Activated CD8-positive, alpha-beta T cell treated with anti-CD3 and anti-CD28 coated beads for 36 hours (primary cell): ENCODE measurements at regions not wholly inside any gene's neighbourhood (a gene's known extent, or its start where the extent isn't known, plus 50 kb on each side); places are given as distances from the start of the nearest gene placed in this dataset.

Experiments used
- ATAC-seq: fragments of 200-7000 bp; cut with Tn5 transposase; one replicate; pipeline ENCODE4 v1.10.0; 2021; ENCODE audit warnings: mild to moderate bottlenecking, moderate library complexity
- CTCF ChIA-PET: fragments of 350-600 bp; sonication (Branson Sonifier 250); formaldehyde crosslinking; loops from one replicate; lab custom pipeline; 2021; ENCODE audit warnings: antibody characterized with exemption; lab: Charles Lee
- POLR2A ChIA-PET: fragments of 350-600 bp; sonication (Branson Sonifier 250); formaldehyde crosslinking; loops from one replicate; lab custom pipeline; 2021; ENCODE audit warnings: antibody characterized with exemption; lab: Charles Lee
- DNase-seq: peaks from one replicate; pipeline ENCODE4 v3.0.0-alpha.2; 2020
- H3K27ac Mint-ChIP-seq: one replicate; pipeline ENCODE4 v1.8.0; 2021; ENCODE audit warnings: mild to moderate bottlenecking, mixed read lengths
- H3K27me3 Mint-ChIP-seq: one replicate; pipeline ENCODE4 v1.8.0; 2021; ENCODE audit warnings: mixed read lengths
- H3K36me3 Mint-ChIP-seq: one replicate; pipeline ENCODE4 v1.8.0; 2021; ENCODE audit warnings: low read depth, mixed read lengths
- H3K4me1 Mint-ChIP-seq: one replicate; pipeline ENCODE4 v1.8.0; 2021; ENCODE audit warnings: low read depth, mixed read lengths
- H3K4me3 Mint-ChIP-seq: one replicate; pipeline ENCODE4 v1.8.0; 2021; ENCODE audit warnings: mild to moderate bottlenecking, moderate library complexity, mixed read lengths
- H3K9me3 Mint-ChIP-seq: one replicate; pipeline ENCODE4 v1.8.0; 2021; ENCODE audit warnings: mixed read lengths
- intact Hi-C: fragments of 100-400 bp; cut with micrococcal nuclease; formaldehyde crosslinking; loops from one replicate; pipeline ENCODE4 v1.10.0; 2022
- TF ChIP-seq, protein P1 (sequence below): fragments of 200-600 bp; IDR thresholded peaks from one replicate; pipeline ENCODE4 v1.8.0; 2022; ENCODE audit warnings: antibody characterized with exemption, mild to moderate bottlenecking

- no peak for DNase-seq
- ChIA-PET CTCF (interaction anchor here (5.5 kb wide), 1 partner anchor 9 kb away, joined by 44 read pairs; no protein-coding TSS in a partner anchor), POLR2A (no interaction called here)
- Mint-ChIP-seq H3K27me3 (peaks cover 3% of the 10 kb centered on the region), H3K9me3 (no peaks in the 10 kb centered on the region), H3K36me3 (no peaks in the 10 kb centered on the region), H3K4me1 (no peaks in the 10 kb centered on the region), H3K4me3 (no peak overlapping the region), H3K27ac (no peak overlapping the region)
- TF ChIP-seq, protein P1, sequence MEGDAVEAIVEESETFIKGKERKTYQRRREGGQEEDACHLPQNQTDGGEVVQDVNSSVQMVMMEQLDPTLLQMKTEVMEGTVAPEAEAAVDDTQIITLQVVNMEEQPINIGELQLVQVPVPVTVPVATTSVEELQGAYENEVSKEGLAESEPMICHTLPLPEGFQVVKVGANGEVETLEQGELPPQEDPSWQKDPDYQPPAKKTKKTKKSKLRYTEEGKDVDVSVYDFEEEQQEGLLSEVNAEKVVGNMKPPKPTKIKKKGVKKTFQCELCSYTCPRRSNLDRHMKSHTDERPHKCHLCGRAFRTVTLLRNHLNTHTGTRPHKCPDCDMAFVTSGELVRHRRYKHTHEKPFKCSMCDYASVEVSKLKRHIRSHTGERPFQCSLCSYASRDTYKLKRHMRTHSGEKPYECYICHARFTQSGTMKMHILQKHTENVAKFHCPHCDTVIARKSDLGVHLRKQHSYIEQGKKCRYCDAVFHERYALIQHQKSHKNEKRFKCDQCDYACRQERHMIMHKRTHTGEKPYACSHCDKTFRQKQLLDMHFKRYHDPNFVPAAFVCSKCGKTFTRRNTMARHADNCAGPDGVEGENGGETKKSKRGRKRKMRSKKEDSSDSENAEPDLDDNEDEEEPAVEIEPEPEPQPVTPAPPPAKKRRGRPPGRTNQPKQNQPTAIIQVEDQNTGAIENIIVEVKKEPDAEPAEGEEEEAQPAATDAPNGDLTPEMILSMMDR: no peak
- no peak for ATAC-seq
- intact Hi-C loops: no loop called here
These were observed 210.6 kb upstream of the ADAMTSL1 start for GRCh38 chr9:18263377-18263776.

DNA sequence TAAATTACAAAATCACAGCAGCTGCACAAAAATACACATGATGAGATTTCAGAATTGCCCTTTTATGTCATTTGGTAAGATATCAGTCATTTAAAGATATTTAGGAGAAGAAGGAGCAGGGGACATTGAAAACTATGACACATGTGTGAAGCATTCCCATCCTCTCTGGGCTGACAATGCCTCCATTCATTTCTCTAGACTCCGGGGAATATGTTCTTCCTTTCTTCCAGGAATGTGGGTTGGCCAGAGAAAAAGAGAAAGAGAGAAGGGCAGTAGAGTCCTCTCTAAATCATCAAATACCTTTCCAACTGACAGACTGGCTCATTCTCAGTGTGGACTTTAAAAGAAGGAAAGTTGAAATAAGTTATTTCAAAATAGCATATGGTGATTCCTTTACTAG lies 205.6 kb upstream of the ADAMTSL1 start:
- ATAC-seq: no peak
- ChIA-PET POLR2A (no interaction called here), CTCF (interaction anchor here (5.5 kb wide), 1 partner anchor 14 kb away, joined by 44 read pairs; no protein-coding TSS in a partner anchor)
- Mint-ChIP-seq H3K4me3 (no peak overlapping the region), H3K9me3 (peaks cover 8% of the 10 kb centered on the region), H3K27ac (no peak overlapping the region), H3K27me3 (peaks cover 4% of the 10 kb centered on the region), H3K4me1 (no peaks in the 10 kb centered on the region), H3K36me3 (no peaks in the 10 kb centered on the region)
- TF ChIP-seq, protein P1: no peak
- intact Hi-C loops: no loop called here
- DNase-seq: no peak

DNA sequence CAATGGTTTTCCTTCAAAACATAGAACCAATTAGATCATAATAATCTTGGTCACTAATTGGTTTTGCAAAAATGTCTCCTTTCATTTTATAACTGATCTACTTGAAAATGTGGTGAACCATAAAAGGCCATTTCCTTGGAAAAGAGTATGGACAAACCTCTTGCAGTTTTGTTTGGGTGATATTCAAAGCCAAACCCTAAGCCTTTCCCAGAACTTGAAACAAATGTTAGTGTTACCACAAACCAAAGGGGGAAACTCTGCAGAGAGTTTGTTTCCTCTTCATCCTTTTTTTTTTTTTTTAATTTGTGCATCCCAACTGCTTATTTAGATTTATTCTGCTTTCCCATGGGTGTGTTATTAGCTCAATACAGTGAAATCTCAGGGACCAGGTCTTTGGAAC lies 204.4 kb upstream of the ADAMTSL1 start:
- DNase-seq (no peak), ATAC-seq (no peak)
- Mint-ChIP-seq H3K4me1 (no peaks in the 10 kb centered on the region), H3K27me3 (peaks cover 4% of the 10 kb centered on the region), H3K9me3 (peaks cover 16% of the 10 kb centered on the region), H3K4me3 (no peak overlapping the region), H3K27ac (no peak overlapping the region), H3K36me3 (no peaks in the 10 kb centered on the region)
- ChIA-PET POLR2A (no interaction called here), CTCF (interaction anchor here (0.9 kb wide), 1 partner anchor 15 kb away, joined by 3 read pairs; no protein-coding TSS in a partner anchor)
- intact Hi-C loops: no loop called here
- TF ChIP-seq, protein P1: no peak

DNA sequence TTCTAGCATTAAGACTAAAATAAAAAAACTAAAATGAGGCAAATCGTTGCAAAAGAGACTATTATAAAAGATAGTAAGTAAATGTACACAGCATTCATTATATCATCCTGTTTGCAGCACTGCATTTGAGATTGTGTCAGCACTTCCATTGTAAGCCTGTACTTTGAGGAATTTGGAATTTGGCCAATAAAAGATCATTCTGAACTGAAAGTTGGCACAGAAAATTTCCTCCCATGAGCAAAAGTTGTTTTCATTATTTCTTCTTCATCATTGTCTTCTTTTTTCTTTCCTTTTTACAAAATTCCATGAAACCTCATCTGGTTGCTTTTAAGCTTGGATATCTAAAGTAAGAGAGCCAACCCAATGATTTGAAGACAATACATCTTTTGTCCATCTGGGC lies 199.3 kb upstream of the ADAMTSL1 start:
- TF ChIP-seq, protein P1: no peak
- Mint-ChIP-seq H3K4me3 (no peak overlapping the region), H3K9me3 (peaks cover 31% of the 10 kb centered on the region), H3K27me3 (peaks cover 1% of the 10 kb centered on the region), H3K4me1 (no peaks in the 10 kb centered on the region), H3K36me3 (no peaks in the 10 kb centered on the region), H3K27ac (no peak overlapping the region)
- ATAC-seq (no peak), DNase-seq (no peak)
- CTCF ChIA-PET: no interaction called here
- POLR2A ChIA-PET: no interaction called here
- intact Hi-C loops: no loop called here

DNA sequence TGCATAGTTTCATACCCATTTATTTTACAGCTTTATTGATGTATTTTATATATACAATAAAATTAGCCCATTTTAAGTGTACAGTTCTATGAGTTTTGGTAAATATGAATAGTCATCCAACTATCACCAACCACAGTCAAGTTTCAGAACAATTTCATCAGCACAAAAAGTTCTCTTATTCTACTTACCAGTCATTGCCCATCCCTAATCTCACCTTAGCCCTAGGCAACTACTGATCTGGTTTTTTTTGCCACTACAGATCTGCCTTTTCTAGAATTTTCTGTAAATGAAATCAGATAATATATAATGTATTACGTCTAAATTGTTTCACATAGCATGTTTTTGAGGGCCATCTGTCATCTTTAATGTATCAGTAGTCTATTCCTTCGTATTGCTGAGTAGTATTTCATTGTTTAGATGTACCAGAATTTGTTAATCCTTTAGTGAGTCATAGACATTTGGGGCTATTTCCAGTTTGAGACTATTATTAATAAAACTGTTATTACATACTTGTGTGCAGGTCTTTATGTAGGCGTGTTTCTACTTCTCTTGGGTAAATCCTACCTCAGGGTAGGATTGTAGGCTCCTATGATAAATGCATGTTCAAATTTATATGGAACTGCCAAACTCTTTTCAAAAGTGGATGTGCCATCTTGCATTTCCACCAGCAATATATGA lies 198.5 kb upstream of the ADAMTSL1 start:
- no peaks in the 10 kb centered on the region for H3K4me1 Mint-ChIP-seq
- ATAC-seq (no peak), DNase-seq (no peak)
- TF ChIP-seq, protein P1: no peak
- H3K36me3 Mint-ChIP-seq: no peaks in the 10 kb centered on the region
- no peaks in the 10 kb centered on the region for H3K27me3 Mint-ChIP-seq
- ChIA-PET CTCF (no interaction called here), POLR2A (no interaction called here)
- no peak overlapping the region for H3K4me3 Mint-ChIP-seq
- H3K27ac Mint-ChIP-seq: no peak overlapping the region
- peaks cover 31% of the 10 kb centered on the region for H3K9me3 Mint-ChIP-seq
- intact Hi-C loops: no loop called here
